Ecto neural progenitor cell (in vitro differentiated cells): ENCODE measurements at regions not wholly inside any gene's neighbourhood (a gene's known extent, or its start where the extent isn't known, plus 50 kb on each side); places are given as distances from the start of the nearest gene placed in this dataset.

ENCODE experiments used
- DNase-seq: peaks from one replicate; pipeline ENCODE4 v3.0.0-alpha.2; 2018; ENCODE audit warnings: low spot score

GRCh38 chr18:42137693-42138375, 182.8 kb downstream of the PIK3C3 start:
- DNase-seq, result no peak

GRCh38 chr18:42141439-42141838, 186.4 kb downstream of the PIK3C3 start:
- no peak for DNase-seq

- DNase-seq, result no peak
Measured at GRCh38 chr18:42155024-42155423, 200.0 kb downstream of the PIK3C3 start.

GRCh38 chr18:42156281-42156680, 201.2 kb downstream of the PIK3C3 start:
- DNase-seq, result no peak

- DNase-seq, result no peak
Measured at GRCh38 chr18:42157420-42157819, 202.4 kb downstream of the PIK3C3 start.

- no peak for DNase-seq
Measured at GRCh38 chr18:42157878-42158277, 202.8 kb downstream of the PIK3C3 start.

- no peak for DNase-seq
Measured at GRCh38 chr18:42159146-42159545, 204.1 kb downstream of the PIK3C3 start.

GRCh38 chr18:42163321-42163720, 208.3 kb downstream of the PIK3C3 start:
- DNase-seq, result no peak

GRCh38 chr18:42164556-42164955, 209.5 kb downstream of the PIK3C3 start:
- DNase-seq, result no peak

- DNase-seq, result no peak
Measured at GRCh38 chr18:42165922-42166513, 211.0 kb downstream of the PIK3C3 start.

- no peak for DNase-seq
Measured at GRCh38 chr18:42168487-42168886, 213.5 kb downstream of the PIK3C3 start.

- no peak for DNase-seq
Measured at GRCh38 chr18:42168907-42169306, 213.9 kb downstream of the PIK3C3 start.

- DNase-seq, result no peak
Measured at GRCh38 chr18:42174909-42175308, 219.9 kb downstream of the PIK3C3 start.

GRCh38 chr18:42176599-42176998, 221.6 kb downstream of the PIK3C3 start:
- DNase-seq, result no peak

- no peak for DNase-seq
Measured at GRCh38 chr18:42177390-42177789, 222.4 kb downstream of the PIK3C3 start.

- DNase-seq, result no peak
Measured at GRCh38 chr18:42178376-42179080, 223.5 kb downstream of the PIK3C3 start.

- no peak for DNase-seq
Measured at GRCh38 chr18:42179542-42180121, 224.6 kb downstream of the PIK3C3 start.

- no peak for DNase-seq
Measured at GRCh38 chr18:42181474-42181873, 226.4 kb downstream of the PIK3C3 start.

- DNase-seq, result no peak
Measured at GRCh38 chr18:42182728-42183700, 228.0 kb downstream of the PIK3C3 start.

- DNase-seq, result no peak
Measured at GRCh38 chr18:42183746-42184145, 228.7 kb downstream of the PIK3C3 start.

- no peak for DNase-seq
Measured at GRCh38 chr18:42184685-42185477, 229.8 kb downstream of the PIK3C3 start.
